ENCODE measurements at regions not wholly inside any gene's neighbourhood (a gene's known extent, or its start where the extent isn't known, plus 50 kb on each side); places are given as distances from the start of the nearest gene placed in this dataset.

- no peak for TF ChIP-seq ZFX (IDR thresholded peaks at IDR 0.05)
- TF ChIP-seq MAX (IDR thresholded peaks at IDR 0.05), result no peak
- TF ChIP-seq JUND (IDR thresholded peaks at IDR 0.05), result no peak
- TF ChIP-seq YY1 (IDR thresholded peaks at IDR 0.05; ENCODE audit: extremely low read depth, insufficient replicate concordance, low read depth, low read length), result no peak
- TF ChIP-seq SP1 (IDR thresholded peaks at IDR 0.05; ENCODE audit: low read depth), result no peak
- no peak for TF ChIP-seq SIN3A (IDR thresholded peaks at IDR 0.05; ENCODE audit: low read depth)
- no peak for TF ChIP-seq REST (IDR thresholded peaks at IDR 0.05; ENCODE audit: low read depth)
- TF ChIP-seq ATF3 (IDR thresholded peaks at IDR 0.05), result no peak
- no peak for TF ChIP-seq ZBTB33 (IDR thresholded peaks at IDR 0.05; ENCODE audit: extremely low read depth, insufficient replicate concordance, low read length)
- TF ChIP-seq ELF1 (IDR thresholded peaks at IDR 0.05; ENCODE audit: borderline replicate concordance, low read depth), result no peak
- TF ChIP-seq CBX3 (IDR thresholded peaks at IDR 0.05; ENCODE audit: low read depth), result no peak
- TF ChIP-seq RAD21 (IDR thresholded peaks at IDR 0.05; ENCODE audit: low read depth), result no peak
- no peak for TF ChIP-seq ZNF274 (IDR thresholded peaks at IDR 0.05; ENCODE audit: low read depth, low read length)
- TF ChIP-seq POLR2AphosphoS5 (IDR thresholded peaks at IDR 0.05; ENCODE audit: low read depth, low read length), result no peak
- TF ChIP-seq EZH2phosphoT487 (IDR thresholded peaks at IDR 0.05; ENCODE audit: borderline replicate concordance), result no peak
- TF ChIP-seq POLR2A (IDR thresholded peaks at IDR 0.05; ENCODE audit: borderline replicate concordance, extremely low read depth, insufficient read depth, insufficient read length), result no peak
- TF ChIP-seq CTCF (IDR thresholded peaks at IDR 0.05 in 2 of 3, conservative IDR thresholded peaks at IDR 0.05 in 1 of 3; ENCODE audit: borderline replicate concordance in 1 of 3, insufficient read depth in 1 of 3, low read depth in 2 of 3, low read length in 2 of 3), result no peak
- no peak for TF ChIP-seq EZH2 (IDR thresholded peaks at IDR 0.05)
- TF ChIP-seq FOSL1 (IDR thresholded peaks at IDR 0.05; ENCODE audit: low read depth), result no peak
- DNase-seq (ENCODE audit: low read depth, low spot score), result no peak
- Histone ChIP-seq H2AFZ (ENCODE audit: low read depth, low read length, poor library complexity, severe bottlenecking) (no peak overlapping the region), H3K79me2 (ENCODE audit: insufficient read depth, low read length) (no peaks in the 10 kb centered on the region), H3K4me1 (ENCODE audit: control insufficient read depth in 1 of 2, insufficient read depth in 2 of 2, low read length in 2 of 2) (no peaks in the 10 kb centered on the region), H3K27me3 (ENCODE audit: insufficient read depth, low read length) (no peaks in the 10 kb centered on the region), H3K4me2 (ENCODE audit: low read length) (no peak overlapping the region), H3K9me3 (ENCODE audit: control insufficient read depth in 1 of 2, insufficient read depth in 1 of 2, low read depth in 1 of 2, low read length in 2 of 2) (peaks cover 8 to 10% of the 10 kb centered on the region in 2 experiments; a peak in 2 of 4 replicates), H3K4me3 (replicated peaks in 1 of 2; ENCODE audit: low read depth in 1 of 2, low read length in 2 of 2) (no peak overlapping the region), H3K9me2 (ENCODE audit: insufficient read depth) (no peaks in the 10 kb centered on the region), H4K20me1 (ENCODE audit: insufficient read depth) (no peaks in the 10 kb centered on the region), H3K36me3 (ENCODE audit: control insufficient read depth in 1 of 2, insufficient read depth in 2 of 2, low read length in 2 of 2) (no peaks in the 10 kb centered on the region), H3K27ac (ENCODE audit: low read depth, low read length) (no peak overlapping the region), H3K9ac (ENCODE audit: low read length) (no peak overlapping the region)
- CTCF ChIA-PET, result no interaction called here
- intact Hi-C loops (cut with micrococcal nuclease), result no loop called here
- ATAC-seq, result no peak
- no TSS peak for BruUV-seq (replicated peaks)
- POLR2A ChIA-PET, result no interaction called here
- RAD21 ChIA-PET (ENCODE audit: low non-redundant PET in 1 of 2, low total read pairs in 2 of 2, uncharacterized antibody in 2 of 2, unreplicated experiment in 2 of 2), result no interaction called here
Observed at GRCh38 chr21:19832551-19832950, 1165.7 kb upstream of the NCAM2 start.

Measured in HCT116 (cell line).